OCI-M2 (cell line): ENCODE measurements at regions not wholly inside any gene's neighbourhood (a gene's known extent, or its start where the extent isn't known, plus 50 kb on each side); places are given as distances from the start of the nearest gene placed in this dataset.

ENCODE experiments used
- DNase-seq: peaks from one replicate; lab custom pipeline; 2025; ENCODE audit not compliant: unreplicated experiment; lab: John Stamatoyannopoulos, UW

GRCh38 chr10:10921826-10922461 is 95.7 kb upstream of the CELF2 start:
- DNase-seq = no peak

GRCh38 chr10:10923029-10923651 is 94.5 kb upstream of the CELF2 start:
- DNase-seq = no peak

- no peak for DNase-seq
Observed at GRCh38 chr10:10925667-10926066, 92.0 kb upstream of the CELF2 start.

- DNase-seq = no peak
Observed at GRCh38 chr10:10927608-10928007, 90.1 kb upstream of the CELF2 start.

GRCh38 chr10:10930979-10931743 is 86.5 kb upstream of the CELF2 start:
- DNase-seq = no peak

- no peak for DNase-seq
Observed at GRCh38 chr10:10935032-10935431, 82.6 kb upstream of the CELF2 start.

GRCh38 chr10:10938676-10939075 is 79.0 kb upstream of the CELF2 start:
- DNase-seq = no peak

- DNase-seq = no peak
Observed at GRCh38 chr10:10941127-10941730, 76.4 kb upstream of the CELF2 start.

GRCh38 chr10:10942441-10942840 is 75.2 kb upstream of the CELF2 start:
- DNase-seq = no peak

- DNase-seq = no peak
Observed at GRCh38 chr10:10946081-10946480, 71.6 kb upstream of the CELF2 start.

- DNase-seq = no peak
Observed at GRCh38 chr10:10946801-10947200, 70.9 kb upstream of the CELF2 start.

GRCh38 chr10:10951675-10952074 is 66.0 kb upstream of the CELF2 start:
- DNase-seq = no peak

- no peak for DNase-seq
Observed at GRCh38 chr10:10952800-10953199, 64.9 kb upstream of the CELF2 start.

GRCh38 chr10:10956681-10957542 is 60.8 kb upstream of the CELF2 start:
- no peak for DNase-seq

- DNase-seq = no peak
Observed at GRCh38 chr10:10958041-10958440, 59.6 kb upstream of the CELF2 start.

GRCh38 chr10:10959666-10960065 is 58.0 kb upstream of the CELF2 start:
- no peak for DNase-seq

- DNase-seq = no peak
Observed at GRCh38 chr10:10960534-10960933, 57.1 kb upstream of the CELF2 start.

GRCh38 chr10:10961072-10961471 is 56.6 kb upstream of the CELF2 start:
- no peak for DNase-seq

- no peak for DNase-seq
Observed at GRCh38 chr10:10967029-10967428, 50.6 kb upstream of the CELF2 start.

GRCh38 chr10:10967581-10968256 is 50.0 kb upstream of the CELF2 start:
- no peak for DNase-seq
